GM12865 (cell line): ENCODE measurements at regions not wholly inside any gene's neighbourhood (a gene's known extent, or its start where the extent isn't known, plus 50 kb on each side); places are given as distances from the start of the nearest gene placed in this dataset.

Experiments
- DNase-seq: peaks from one replicate; pipeline ENCODE4 v3.0.0; 2010; ENCODE audit warnings: low read depth
- H3K4me3 ChIP-seq: 2 replicates; pipeline ENCODE4 v1.5.1; 2011; ENCODE audit warnings: mild to moderate bottlenecking, low read depth, low read length, control low read depth
- CTCF ChIP-seq: IDR thresholded peaks from 2 replicates; pipeline ENCODE4 v1.5.1; 2011; ENCODE audit warnings: low read length, control low read depth, low read depth, inconsistent platforms; ENCODE audit not compliant: insufficient read depth; ENCODE audit errors: missing control alignments

- no peak for DNase-seq
- no peak overlapping the region for H3K4me3 ChIP-seq
- TF ChIP-seq CTCF, result no peak
Observed at GRCh38 chr7:42440951-42441350, 203.9 kb upstream of the GLI3 start.

- TF ChIP-seq CTCF, result no peak
- DNase-seq, result no peak
- H3K4me3 ChIP-seq, result no peak overlapping the region
Observed at GRCh38 chr7:42432644-42433043, 195.6 kb upstream of the GLI3 start.

GRCh38 chr7:42431873-42432272 lies 194.9 kb upstream of the GLI3 start:
- no peak for DNase-seq
- TF ChIP-seq CTCF, result no peak
- H3K4me3 ChIP-seq, result no peak overlapping the region

GRCh38 chr7:42429339-42429738 lies 192.3 kb upstream of the GLI3 start:
- no peak overlapping the region for H3K4me3 ChIP-seq
- DNase-seq, result no peak
- no peak for TF ChIP-seq CTCF

GRCh38 chr7:42426163-42426562 lies 189.2 kb upstream of the GLI3 start:
- no peak for DNase-seq
- TF ChIP-seq CTCF, result no peak
- H3K4me3 ChIP-seq, result no peak overlapping the region

GRCh38 chr7:42414941-42415505 lies 178.0 kb upstream of the GLI3 start:
- TF ChIP-seq CTCF, result no peak
- H3K4me3 ChIP-seq, result no peak overlapping the region
- DNase-seq, result no peak

GRCh38 chr7:42414028-42414427 lies 177.0 kb upstream of the GLI3 start:
- H3K4me3 ChIP-seq, result no peak overlapping the region
- DNase-seq, result no peak
- TF ChIP-seq CTCF, result no peak
